Kidney epithelial cell (primary cell): ENCODE measurements at regions not wholly inside any gene's neighbourhood (a gene's known extent, or its start where the extent isn't known, plus 50 kb on each side); places are given as distances from the start of the nearest gene placed in this dataset.

Experiments
- DNase-seq: peaks from one replicate; pipeline ENCODE4 v3.0.0-alpha.2; 2010; ENCODE audit warnings: low read depth
- H3K27me3 ChIP-seq: 2 replicates; pipeline ENCODE4 v1.6.0; 2011; ENCODE audit warnings: low read length; ENCODE audit not compliant: control insufficient read depth, insufficient read depth
- H3K36me3 ChIP-seq: 2 replicates; pipeline ENCODE4 v1.5.1; 2011; ENCODE audit warnings: low read length; ENCODE audit not compliant: control insufficient read depth, insufficient read depth
- H3K4me3 ChIP-seq: 2 replicates; pipeline ENCODE4 v1.5.1; 2011; ENCODE audit warnings: low read depth, mild to moderate bottlenecking, control low read depth, low read length
- CTCF ChIP-seq: IDR thresholded peaks from 2 replicates; pipeline ENCODE4 v1.5.1; 2011; ENCODE audit warnings: mild to moderate bottlenecking, moderate library complexity, low read length, control low read depth, inconsistent platforms; ENCODE audit not compliant: insufficient read depth, poor library complexity, severe bottlenecking

GRCh38 chr5:89946508-89946907 is 463.0 kb downstream of the CETN3 start:
- Histone ChIP-seq H3K27me3 (no peaks in the 10 kb centered on the region), H3K4me3 (no peak overlapping the region), H3K36me3 (no peaks in the 10 kb centered on the region)
- TF ChIP-seq CTCF = no peak
- no peak for DNase-seq

GRCh38 chr5:89942171-89942570 is 467.4 kb downstream of the CETN3 start:
- no peak overlapping the region for H3K4me3 ChIP-seq

GRCh38 chr5:89936576-89936975 is 473.0 kb downstream of the CETN3 start:
- Histone ChIP-seq H3K27me3 (no peaks in the 10 kb centered on the region), H3K4me3 (no peak overlapping the region), H3K36me3 (no peaks in the 10 kb centered on the region)
- no peak for TF ChIP-seq CTCF
- DNase-seq = no peak

More at GRCh38 chr5:89942171-89942570, 467.4 kb downstream of the CETN3 start:
- no peak for DNase-seq
- no peaks in the 10 kb centered on the region for H3K36me3 ChIP-seq
- no peaks in the 10 kb centered on the region for H3K27me3 ChIP-seq
- no peak for TF ChIP-seq CTCF

- no peak for DNase-seq
- no peak for TF ChIP-seq CTCF
- H3K27me3 ChIP-seq = no peaks in the 10 kb centered on the region
- H3K36me3 ChIP-seq = no peaks in the 10 kb centered on the region
- no peak overlapping the region for H3K4me3 ChIP-seq
Observed at GRCh38 chr5:89934069-89934468, 475.5 kb downstream of the CETN3 start.

GRCh38 chr5:89932771-89933181 is 476.8 kb downstream of the CETN3 start:
- Histone ChIP-seq H3K4me3 (no peak overlapping the region), H3K27me3 (no peaks in the 10 kb centered on the region), H3K36me3 (no peaks in the 10 kb centered on the region)
- DNase-seq = no peak
- TF ChIP-seq CTCF = no peak

- no peaks in the 10 kb centered on the region for H3K27me3 ChIP-seq
- peak; percentile 37 for DNase-seq
- H3K4me3 ChIP-seq = no peak overlapping the region
- no peak for TF ChIP-seq CTCF
- no peaks in the 10 kb centered on the region for H3K36me3 ChIP-seq
Observed at GRCh38 chr5:89930591-89931392, 478.8 kb downstream of the CETN3 start.
